Kidney (tissue), 13 donors: ENCODE measurements at regions not wholly inside any gene's neighbourhood (a gene's known extent, or its start where the extent isn't known, plus 50 kb on each side); places are given as distances from the start of the nearest gene placed in this dataset.

ENCODE experiments used
- DNase-seq, 5 donors: peaks; one replicate each; pipeline ENCODE4 v3.0.0-alpha.2; 2013 to 2020
- FAIRE-seq: peaks from 2 replicates; lab custom pipeline; 2012; peaks lifted over from hg19 to GRCh38; lab: Jason Lieb, UNC
- H3K27ac ChIP-seq, 2 donors: one replicate each; pipeline ENCODE4 v1.7.0; 2013; ENCODE audit warnings: low read depth in 2 of 2, low read length in 2 of 2, inconsistent platforms in 1 of 2
- H3K27me3 ChIP-seq: one replicate; pipeline ENCODE4 v1.7.1; 2013; ENCODE audit warnings: low read length, inconsistent platforms; ENCODE audit not compliant: control insufficient read depth, insufficient read depth
- H3K36me3 ChIP-seq, 3 donors: one replicate each; pipeline versions ENCODE4 v1.7.0 to v1.7.1; 2013; ENCODE audit warnings: low read length in 3 of 3, control low read depth in 1 of 3, inconsistent platforms in 1 of 3; ENCODE audit not compliant: insufficient read depth in 3 of 3, control insufficient read depth in 2 of 3
- H3K4me1 ChIP-seq, 3 donors: one replicate each; pipeline versions ENCODE4 v1.7.0 to v1.7.1; 2013; ENCODE audit warnings: low read length in 3 of 3, inconsistent platforms in 1 of 3, low read depth in 1 of 3; ENCODE audit not compliant: control insufficient read depth in 2 of 3, insufficient read depth in 2 of 3
- H3K4me3 ChIP-seq, 3 donors: one replicate each; pipeline versions ENCODE4 v1.7.0 to v1.8.1; 2013; ENCODE audit warnings: low read length in 3 of 3, control low read depth in 1 of 3, inconsistent platforms in 1 of 3
- H3K9ac ChIP-seq, 3 donors: one replicate each; pipeline versions ENCODE4 v1.7.0 to v1.7.1; 2013; ENCODE audit warnings: low read length in 3 of 3, control low read depth in 1 of 3, inconsistent platforms in 1 of 3
- H3K9me3 ChIP-seq, 3 donors: one replicate each; pipeline versions ENCODE4 v1.7.0 to v1.7.1; 2013; ENCODE audit warnings: low read length in 3 of 3, control low read depth in 1 of 3, inconsistent platforms in 1 of 3; ENCODE audit not compliant: control insufficient read depth in 2 of 3, insufficient read depth in 1 of 3
- intact Hi-C: fragments of 100-400 bp; cut with DNase I; formaldehyde crosslinking; loops from one replicate; pipeline ENCODE4 v1.11.1; 2022
- TF ChIP-seq, protein P1 (sequence below): IDR thresholded peaks from 3 replicates; pipeline ENCODE4 v1.5.1; 2012; ENCODE audit warnings: mild to moderate bottlenecking, moderate library complexity, borderline replicate concordance; ENCODE audit not compliant: insufficient read depth; ENCODE audit errors: extremely low read depth
- donor health status: control.
- donor health status: control.
- donor health status: control.
- donor health status: control.
- donor health status: control.
- donor health status: DM: yes; HTN: yes; CAD: no.
- donor health status: Normal renal cell carcinoma (clear cell type).

DNA sequence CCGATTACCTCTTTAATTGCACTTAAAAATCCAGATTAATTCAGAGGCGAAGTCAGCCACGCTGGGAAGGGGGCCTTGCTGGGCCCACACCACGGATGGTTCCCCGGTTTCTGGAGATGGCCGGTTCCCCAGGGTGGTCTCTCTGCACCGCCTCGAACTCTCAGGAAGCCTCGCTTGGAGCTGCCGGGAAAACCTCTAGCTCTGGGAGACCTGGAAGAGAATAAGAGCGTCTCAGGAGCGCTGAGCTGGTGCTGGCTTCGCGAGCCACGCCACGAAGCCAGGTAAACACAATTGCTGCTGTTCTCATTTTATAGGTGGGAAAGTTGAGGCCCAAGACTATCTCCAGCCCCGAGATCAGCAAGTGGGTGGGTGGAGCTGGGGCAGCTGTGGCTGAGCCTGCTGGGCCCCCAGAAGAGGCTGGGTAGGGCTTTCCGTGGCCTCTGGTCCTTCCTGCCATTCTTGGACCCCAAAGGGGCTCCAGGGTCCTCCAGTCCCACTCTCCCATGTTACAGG lies 110.4 kb downstream of the MICALL2 start:
- H3K27me3 ChIP-seq = no peaks in the 10 kb centered on the region
- H3K9me3 ChIP-seq = no peaks in the 10 kb centered on the region
- FAIRE-seq (no peak), DNase-seq (peak in 1 of 5 donors; percentile 28)
- no peak overlapping the region for H3K9ac ChIP-seq
- H3K4me3 ChIP-seq = no peak overlapping the region
- no peaks in the 10 kb centered on the region for H3K36me3 ChIP-seq
- TF ChIP-seq, protein P1, sequence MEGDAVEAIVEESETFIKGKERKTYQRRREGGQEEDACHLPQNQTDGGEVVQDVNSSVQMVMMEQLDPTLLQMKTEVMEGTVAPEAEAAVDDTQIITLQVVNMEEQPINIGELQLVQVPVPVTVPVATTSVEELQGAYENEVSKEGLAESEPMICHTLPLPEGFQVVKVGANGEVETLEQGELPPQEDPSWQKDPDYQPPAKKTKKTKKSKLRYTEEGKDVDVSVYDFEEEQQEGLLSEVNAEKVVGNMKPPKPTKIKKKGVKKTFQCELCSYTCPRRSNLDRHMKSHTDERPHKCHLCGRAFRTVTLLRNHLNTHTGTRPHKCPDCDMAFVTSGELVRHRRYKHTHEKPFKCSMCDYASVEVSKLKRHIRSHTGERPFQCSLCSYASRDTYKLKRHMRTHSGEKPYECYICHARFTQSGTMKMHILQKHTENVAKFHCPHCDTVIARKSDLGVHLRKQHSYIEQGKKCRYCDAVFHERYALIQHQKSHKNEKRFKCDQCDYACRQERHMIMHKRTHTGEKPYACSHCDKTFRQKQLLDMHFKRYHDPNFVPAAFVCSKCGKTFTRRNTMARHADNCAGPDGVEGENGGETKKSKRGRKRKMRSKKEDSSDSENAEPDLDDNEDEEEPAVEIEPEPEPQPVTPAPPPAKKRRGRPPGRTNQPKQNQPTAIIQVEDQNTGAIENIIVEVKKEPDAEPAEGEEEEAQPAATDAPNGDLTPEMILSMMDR = no peak
- H3K27ac ChIP-seq = no peak overlapping the region
- intact Hi-C loops = no loop called here
- H3K4me1 ChIP-seq = no peaks in the 10 kb centered on the region

DNA sequence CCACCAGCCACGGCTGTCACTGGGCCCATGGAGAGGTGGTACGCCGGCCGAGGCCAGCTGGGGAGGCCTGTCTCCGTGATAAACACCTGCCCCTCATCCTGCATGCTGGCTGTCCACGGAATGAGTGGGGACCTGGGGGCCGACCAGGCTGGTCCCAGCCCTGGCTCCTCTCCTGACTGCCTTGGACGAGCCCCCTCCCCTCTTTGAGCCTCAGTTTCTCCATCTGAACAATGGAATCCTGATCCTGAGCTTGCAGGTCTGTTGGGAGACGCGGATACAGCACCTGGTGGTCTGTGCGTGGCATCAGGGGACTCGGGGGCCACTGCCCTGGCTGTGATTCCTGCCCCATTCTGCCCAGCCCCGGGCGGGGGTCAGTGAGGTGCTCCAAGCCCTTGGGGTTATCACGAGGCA lies 109.9 kb downstream of the MICALL2 start:
- no peak overlapping the region for H3K9ac ChIP-seq
- FAIRE-seq (no peak), DNase-seq (peak in 2 of 5 donors; percentile 40 to 60)
- no peaks in the 10 kb centered on the region for H3K9me3 ChIP-seq
- H3K4me3 ChIP-seq = no peak overlapping the region
- intact Hi-C loops = no loop called here
- H3K27ac ChIP-seq = no peak overlapping the region
- peaks cover 0 to 4% (median 0%) of the 10 kb centered on the region in 3 donors for H3K4me1 ChIP-seq
- H3K27me3 ChIP-seq = no peaks in the 10 kb centered on the region
- TF ChIP-seq, protein P1 = no peak
- H3K36me3 ChIP-seq = no peaks in the 10 kb centered on the region

DNA sequence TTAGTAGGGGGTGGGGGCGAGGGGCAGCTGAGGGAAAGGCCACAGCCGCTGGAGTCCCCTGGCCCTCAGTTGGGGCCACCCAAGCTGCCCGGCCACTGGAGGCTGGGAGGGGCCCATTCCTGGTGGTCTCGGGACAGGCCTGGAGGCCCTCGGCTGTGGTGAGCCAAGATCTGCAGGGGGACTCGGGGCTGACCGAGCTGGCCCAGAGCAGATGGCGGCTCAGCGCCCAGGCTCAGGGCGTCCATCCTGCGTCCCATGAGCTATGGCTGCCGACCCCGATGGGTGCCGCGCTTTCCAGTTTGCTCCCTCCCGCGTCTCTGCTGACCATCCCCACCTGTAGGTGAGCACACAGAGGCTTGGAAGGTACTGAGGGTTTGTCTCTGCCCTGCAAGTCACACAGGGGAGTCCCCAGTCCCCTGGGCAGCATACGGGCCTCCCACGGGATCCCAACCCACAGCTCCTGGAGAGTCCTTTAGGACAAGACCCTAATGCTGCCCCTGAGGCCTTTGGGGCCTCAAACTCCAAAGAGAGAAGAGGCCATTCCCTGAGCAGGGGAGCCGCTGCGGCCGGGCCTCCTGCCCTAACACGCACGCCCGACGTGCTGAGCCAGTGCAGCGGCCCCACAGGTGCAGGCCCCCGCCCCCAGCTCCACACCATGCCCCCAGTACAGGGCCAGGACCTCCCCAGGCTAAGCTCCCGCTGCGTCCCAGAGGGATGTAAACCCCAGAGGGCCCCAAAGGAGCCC lies 107.2 kb downstream of the MICALL2 start:
- Histone ChIP-seq H3K36me3 (no peaks in the 10 kb centered on the region), H3K27me3 (no peaks in the 10 kb centered on the region), H3K27ac (no peak overlapping the region), H3K4me1 (peaks cover 0 to 13% (median 0%) of the 10 kb centered on the region in 3 donors), H3K9ac (no peak overlapping the region), H3K9me3 (no peaks in the 10 kb centered on the region), H3K4me3 (no peak overlapping the region)
- TF ChIP-seq, protein P1 = no peak
- FAIRE-seq (no peak), DNase-seq (peak in 3 of 5 donors; percentile 8 to 55 (median 44))
- intact Hi-C loops = no loop called here
